SK-N-MC (cell line): ENCODE measurements at regions not wholly inside any gene's neighbourhood (a gene's known extent, or its start where the extent isn't known, plus 50 kb on each side); places are given as distances from the start of the nearest gene placed in this dataset.
"Not testable (repeated sequence)": the region's sequence is repeated elsewhere in the genome, so short reads cannot be mapped to it uniquely, and the experiment has no call there.

Source experiments
- DNase-seq: peaks from one replicate; pipeline ENCODE4 v3.0.0-alpha.2; 2011; ENCODE audit warnings: low read depth, low spot score
- H3K27ac ChIP-seq: fragments of 200-600 bp; sonication (generic); 2 replicates; pipeline ENCODE4 v1.5.1; 2016; ENCODE audit warnings: mixed run types
- H3K36me3 ChIP-seq: fragments of 200-600 bp; sonication (generic); 2 replicates; pipeline ENCODE4 v1.6.1; 2017; ENCODE audit warnings: antibody characterized with exemption, low read length, mixed read lengths; ENCODE audit not compliant: insufficient read depth
- H3K4me3 ChIP-seq: fragments of 200-600 bp; sonication (generic); 2 replicates; pipeline ENCODE4 v1.5.1; 2016
- H3K9ac ChIP-seq: fragments of 200-600 bp; sonication (generic); 2 replicates; pipeline ENCODE4 v1.8.0; 2017; ENCODE audit warnings: mixed run types, mixed read lengths; ENCODE audit not compliant: insufficient read length
- H3K9me3 ChIP-seq: fragments of 200-600 bp; sonication (generic); 2 replicates; pipeline ENCODE4 v1.6.1; 2017; ENCODE audit warnings: low read depth, mild to moderate bottlenecking, antibody characterized with exemption, low read length, moderate library complexity, mixed read lengths
- EZH2 ChIP-seq: fragments of 200-600 bp; sonication (generic); IDR thresholded peaks from one replicate; pipeline ENCODE4 v1.6.1; 2017; ENCODE audit warnings: antibody characterized with exemption
- FOXP2 ChIP-seq: optimal IDR thresholded peaks from 2 replicates; pipeline ENCODE3; 2011; ENCODE audit warnings: mild to moderate bottlenecking, moderate library complexity; ENCODE audit not compliant: insufficient read depth; ENCODE audit errors: extremely low read length, control extremely low read depth
- POLR2AphosphoS5 ChIP-seq: IDR thresholded peaks from 2 replicates; pipeline ENCODE4 v1.6.1; 2012; ENCODE audit warnings: mild to moderate bottlenecking, low read depth, low read length, borderline replicate concordance

DNA sequence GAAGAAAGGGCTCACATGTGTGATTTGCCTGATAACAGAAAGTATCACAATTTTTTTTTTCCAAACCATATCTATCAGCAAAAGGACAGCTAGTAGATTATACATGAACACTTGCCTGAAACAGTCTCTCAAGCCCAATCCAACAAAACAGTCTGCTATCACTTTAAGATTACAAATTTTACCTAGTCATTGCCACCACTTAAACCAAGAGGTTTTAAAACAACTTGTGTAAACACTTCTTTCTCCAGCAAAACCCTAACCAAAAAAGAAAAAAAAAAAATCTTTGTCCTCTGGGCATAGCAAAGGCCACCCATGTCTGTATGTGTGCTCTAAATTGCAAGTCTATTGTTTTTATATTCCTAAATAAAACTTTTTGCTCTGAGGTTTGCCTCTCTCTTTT, 1568.4 kb downstream of the GRIK2 start:
- DNase-seq, result no peak
- Histone ChIP-seq H3K9ac (no peak overlapping the region), H3K9me3 (no peaks in the 10 kb centered on the region), H3K27ac (no peak overlapping the region), H3K4me3 (no peak overlapping the region), H3K36me3 (no peaks in the 10 kb centered on the region)
- TF ChIP-seq FOXP2, result no peak
- TF ChIP-seq EZH2, result no peak
- no peak for TF ChIP-seq POLR2AphosphoS5

DNA sequence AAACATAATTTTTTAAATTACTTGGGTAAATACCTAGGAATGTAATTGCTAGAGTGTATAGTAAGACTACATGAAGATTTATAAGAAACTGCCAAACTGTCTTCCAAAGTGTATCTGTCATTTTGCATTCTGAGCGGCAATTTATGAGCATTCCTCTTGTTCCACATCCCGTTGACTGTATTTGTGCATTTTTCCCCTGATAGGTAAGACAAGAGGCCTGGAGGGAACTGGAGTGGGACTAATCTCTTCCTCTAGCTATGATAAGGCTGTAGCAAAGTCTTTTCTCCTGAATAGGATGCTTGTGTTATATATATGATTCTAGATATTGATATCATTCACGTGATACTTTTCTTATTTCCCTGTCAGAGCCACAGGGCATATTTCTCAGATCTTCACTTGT, 1557.5 kb downstream of the GRIK2 start:
- H3K4me3 ChIP-seq, result no peak overlapping the region
- H3K27ac ChIP-seq, result no peak overlapping the region
- TF ChIP-seq POLR2AphosphoS5, result no peak
- no peak for TF ChIP-seq FOXP2
- no peak for TF ChIP-seq EZH2
- H3K9me3 ChIP-seq, result no peaks in the 10 kb centered on the region
- no peaks in the 10 kb centered on the region for H3K36me3 ChIP-seq
- no peak overlapping the region for H3K9ac ChIP-seq
- no peak for DNase-seq

DNA sequence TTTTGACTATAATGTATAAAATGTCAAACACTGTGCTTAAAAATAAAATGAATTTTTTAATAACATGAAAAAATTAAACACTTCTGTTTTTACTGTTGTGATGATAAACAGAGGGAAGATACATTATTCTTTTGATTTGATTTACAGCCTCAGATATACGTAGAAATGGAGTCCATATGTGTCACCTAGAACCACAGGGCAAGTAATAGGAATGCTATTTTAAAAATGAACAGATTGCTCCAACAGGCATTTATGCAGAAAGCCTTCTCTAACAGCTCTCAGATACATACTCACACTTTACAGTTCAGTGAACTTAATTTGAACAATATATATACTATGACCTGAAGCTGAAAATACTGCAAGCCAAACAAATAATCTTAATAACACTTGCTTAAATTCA, 1551.0 kb downstream of the GRIK2 start:
- H3K4me3 ChIP-seq, result no peak overlapping the region
- TF ChIP-seq POLR2AphosphoS5, result no peak
- TF ChIP-seq EZH2, result no peak
- no peak for TF ChIP-seq FOXP2
- DNase-seq, result no peak

DNA sequence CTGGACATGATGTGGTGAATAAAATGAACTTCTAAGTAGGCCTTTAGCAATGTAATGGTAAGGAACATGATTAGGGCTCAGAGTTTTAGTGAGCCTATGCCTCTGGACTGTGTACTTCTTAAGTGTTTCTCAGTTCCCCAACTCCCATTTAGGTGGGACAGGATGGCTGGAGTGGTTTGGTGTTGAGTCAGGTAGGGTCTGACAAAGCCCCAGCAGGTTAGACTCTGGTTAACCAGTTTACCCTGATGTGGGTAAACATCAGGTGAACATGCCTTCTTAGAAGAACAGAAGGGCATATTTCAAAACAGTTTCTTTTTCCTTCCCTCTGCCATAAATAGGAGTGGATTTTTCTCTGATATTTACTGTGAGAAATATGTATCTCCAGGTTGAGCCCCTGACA, 1548.7 kb downstream of the GRIK2 start:
- TF ChIP-seq POLR2AphosphoS5 (no peak), EZH2 (no peak), FOXP2 (no peak)
- Histone ChIP-seq H3K27ac (no peak overlapping the region), H3K4me3 (no peak overlapping the region), H3K9me3 (no peaks in the 10 kb centered on the region), H3K9ac (no peak overlapping the region), H3K36me3 (no peaks in the 10 kb centered on the region)
- DNase-seq, result no peak

More for the DNA sequence above, 1551.0 kb downstream of the GRIK2 start:
- H3K36me3 ChIP-seq, result no peaks in the 10 kb centered on the region
- no peaks in the 10 kb centered on the region for H3K9me3 ChIP-seq
- no peak overlapping the region for H3K9ac ChIP-seq
- no peak overlapping the region for H3K27ac ChIP-seq

DNA sequence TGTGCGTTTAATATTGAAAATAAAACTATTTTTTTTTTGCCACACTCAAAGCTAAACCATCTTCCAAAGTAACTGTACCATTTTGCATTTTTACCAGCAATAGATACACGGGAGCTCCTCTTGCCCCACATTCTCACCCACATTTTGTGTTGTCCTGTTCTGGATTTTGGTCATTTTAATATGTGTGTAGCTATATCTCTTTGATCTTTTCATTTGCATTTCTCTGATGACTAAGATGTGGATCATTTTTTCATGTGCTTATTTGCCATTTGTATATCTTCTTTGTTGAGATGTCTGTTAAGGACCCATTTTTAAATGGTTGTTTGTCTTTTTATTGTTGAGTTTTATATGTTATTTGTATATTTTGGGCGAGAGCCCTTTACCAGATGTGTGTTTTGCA, 1543.5 kb downstream of the GRIK2 start:
- no peak for DNase-seq
- TF ChIP-seq POLR2AphosphoS5, result no peak
- no peak for TF ChIP-seq FOXP2
- TF ChIP-seq EZH2, result no peak
- Histone ChIP-seq H3K9me3 (no peaks in the 10 kb centered on the region), H3K36me3 (no peaks in the 10 kb centered on the region), H3K9ac (no peak overlapping the region), H3K27ac (no peak overlapping the region), H3K4me3 (no peak overlapping the region)

DNA sequence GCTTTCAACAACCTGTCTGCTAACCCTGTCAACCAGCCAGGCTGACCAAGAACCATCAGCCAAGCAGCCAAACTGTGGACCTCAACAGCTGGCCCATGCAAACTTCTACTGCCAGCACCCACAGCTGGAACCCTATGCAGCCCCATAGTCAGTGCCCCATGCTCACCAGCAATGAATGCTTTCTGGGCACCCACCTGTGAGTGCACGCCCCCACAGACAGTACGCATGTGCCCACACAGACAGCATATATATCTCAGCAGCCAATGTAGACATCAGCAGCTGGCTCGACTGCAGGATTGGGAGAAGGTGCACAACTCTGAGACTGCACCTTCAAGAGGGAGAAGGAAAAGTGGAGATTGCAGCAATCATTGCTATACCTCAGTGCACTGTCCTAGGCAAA, 1534.6 kb downstream of the GRIK2 start:
- TF ChIP-seq FOXP2 (no peak), EZH2 (no peak), POLR2AphosphoS5 (no peak)
- DNase-seq, result no peak
- no peak overlapping the region for H3K27ac ChIP-seq
- H3K9me3 ChIP-seq, result no peaks in the 10 kb centered on the region
- H3K9ac ChIP-seq, result no peak overlapping the region
- H3K36me3 ChIP-seq, result no peaks in the 10 kb centered on the region
- H3K4me3 ChIP-seq, result no peak overlapping the region

DNA sequence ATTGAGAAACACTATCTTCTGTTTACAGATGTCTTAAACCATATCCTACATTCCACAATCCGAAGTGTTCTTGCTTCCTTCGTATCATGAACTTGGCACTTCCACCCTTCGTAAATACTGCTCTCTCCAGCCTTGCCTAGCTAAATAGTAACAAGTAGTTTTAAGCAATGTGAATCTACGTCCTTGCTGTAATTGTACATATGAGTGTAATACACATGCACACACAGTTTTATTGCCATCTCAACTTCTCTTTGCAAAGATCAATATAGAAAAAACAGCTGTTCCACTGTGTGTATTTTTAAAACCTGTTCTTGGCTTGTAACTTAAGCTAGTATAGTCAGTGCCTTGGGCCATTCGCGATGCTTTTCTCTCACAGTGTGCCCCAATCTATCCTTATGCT, 1524.7 kb downstream of the GRIK2 start:
- Histone ChIP-seq H3K9ac (no peak overlapping the region), H3K4me3 (no peak overlapping the region), H3K36me3 (no peaks in the 10 kb centered on the region), H3K27ac (no peak overlapping the region), H3K9me3 (no peaks in the 10 kb centered on the region)
- no peak for DNase-seq
- no peak for TF ChIP-seq POLR2AphosphoS5
- no peak for TF ChIP-seq FOXP2
- no peak for TF ChIP-seq EZH2

DNA sequence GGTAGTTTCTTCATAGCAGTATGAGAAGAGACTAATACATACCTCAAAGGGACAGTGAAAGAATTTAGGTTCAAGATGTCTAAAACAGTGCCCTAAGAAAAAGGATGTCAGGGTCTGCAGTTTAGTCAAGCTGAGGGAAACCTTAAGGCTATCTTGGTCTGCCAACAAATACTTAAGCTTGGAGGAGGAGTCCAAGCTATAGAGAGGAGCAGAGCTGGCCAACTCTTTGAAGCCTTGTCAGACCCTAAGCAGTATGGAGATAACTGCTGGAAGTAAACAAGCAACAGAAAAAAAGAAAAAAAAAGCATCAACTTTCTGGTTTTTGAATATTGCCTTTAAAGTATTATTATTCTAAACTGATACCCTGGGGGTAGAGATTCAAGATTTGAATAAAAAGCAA, 1518.1 kb downstream of the GRIK2 start:
- no peak overlapping the region for H3K27ac ChIP-seq
- TF ChIP-seq FOXP2 (no peak), POLR2AphosphoS5 (no peak), EZH2 (no peak)
- H3K9me3 ChIP-seq, result peaks cover 4% of the 10 kb centered on the region; the same call in 1 of the 2 replicates
- H3K9ac ChIP-seq, result no peak overlapping the region
- no peak for DNase-seq
- no peak overlapping the region for H3K4me3 ChIP-seq
- H3K36me3 ChIP-seq, result no peaks in the 10 kb centered on the region

DNA sequence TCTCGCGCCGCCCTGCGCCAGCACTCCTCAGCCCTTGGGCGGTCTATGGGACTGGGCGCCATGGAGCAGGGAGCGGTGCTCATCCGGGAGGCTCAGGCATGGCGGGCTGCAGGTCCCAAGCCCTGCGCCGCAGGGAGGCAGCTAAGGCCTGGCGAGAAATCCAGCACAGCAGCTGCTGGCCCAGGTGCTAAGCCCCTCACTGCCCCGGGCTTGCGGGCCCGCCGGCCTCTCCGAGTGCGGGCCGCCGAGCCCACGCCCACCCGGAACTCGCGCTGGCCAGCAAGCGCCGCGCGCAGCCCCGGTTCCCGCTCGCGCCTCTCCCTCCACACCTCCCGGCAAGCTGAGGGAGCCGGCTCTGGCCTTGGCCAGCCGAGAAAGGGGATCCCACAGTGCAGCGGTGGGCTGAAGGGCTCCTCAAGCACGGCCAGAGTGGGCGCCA, 1517.2 kb downstream of the GRIK2 start:
- not testable (repeated sequence) for H3K9ac ChIP-seq, H3K9me3 ChIP-seq, H3K36me3 ChIP-seq, DNase-seq, H3K4me3 ChIP-seq, H3K27ac ChIP-seq

DNA sequence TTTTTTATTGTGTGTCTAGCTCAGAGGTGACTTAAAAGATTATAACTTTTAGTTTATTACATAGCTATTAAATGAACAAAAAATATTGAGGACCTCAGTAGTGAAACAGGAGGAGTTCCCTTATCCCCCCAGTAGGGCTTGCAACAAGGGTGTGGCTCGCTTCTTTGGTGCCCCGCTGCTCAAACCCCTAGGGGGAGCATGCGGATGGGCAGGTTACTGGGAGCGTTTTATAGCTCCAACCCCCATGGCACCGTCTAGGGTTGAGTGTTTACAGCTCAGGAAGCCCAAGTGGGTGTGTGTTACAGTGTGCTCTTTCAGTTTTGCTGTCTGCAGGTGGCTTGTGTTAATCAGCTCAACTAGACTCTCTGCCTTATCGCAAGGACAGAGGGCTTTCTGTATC, 1513.7 kb downstream of the GRIK2 start:
- Histone ChIP-seq H3K9me3 (peaks cover 4% of the 10 kb centered on the region; the same call in 1 of the 2 replicates), H3K27ac (no peak overlapping the region), H3K9ac (no peak overlapping the region), H3K4me3 (no peak overlapping the region), H3K36me3 (no peaks in the 10 kb centered on the region)
- TF ChIP-seq POLR2AphosphoS5 (no peak), EZH2 (no peak), FOXP2 (no peak)
- no peak for DNase-seq
